ENCODE measurements at regions not wholly inside any gene's neighbourhood (a gene's known extent, or its start where the extent isn't known, plus 50 kb on each side); places are given as distances from the start of the nearest gene placed in this dataset.
A peak's percentile ranks its signal among the peaks of the same experiment; 100 is the strongest.
"Not testable (repeated sequence)": the region's sequence is repeated elsewhere in the genome, so short reads cannot be mapped to it uniquely, and the experiment has no call there.

- no peak for DNase-seq
These were observed 475.4 kb downstream of the RMST start for GRCh38 chr12:97938031-97938430.

GRCh38 chr12:97939156-97939555 is 476.6 kb downstream of the RMST start:
- no peak for DNase-seq

GRCh38 chr12:97940105-97940504 is 477.5 kb downstream of the RMST start:
- no peak for DNase-seq

- no peak for DNase-seq
These were observed 478.0 kb downstream of the RMST start for GRCh38 chr12:97940629-97941028.

GRCh38 chr12:97941686-97942354 is 479.2 kb downstream of the RMST start:
- no peak for DNase-seq

- no peak for DNase-seq
These were observed 480.8 kb downstream of the RMST start for GRCh38 chr12:97943359-97943758.

- no peak for DNase-seq
These were observed 482.0 kb downstream of the RMST start for GRCh38 chr12:97944576-97944975.

GRCh38 chr12:97946701-97947100 is 484.1 kb downstream of the RMST start:
- DNase-seq = no peak

- no peak for DNase-seq
These were observed 486.0 kb downstream of the RMST start for GRCh38 chr12:97948591-97948990.

- DNase-seq = no peak
These were observed 488.6 kb downstream of the RMST start for GRCh38 chr12:97951239-97951638.

- no peak for DNase-seq
These were observed 489.1 kb downstream of the RMST start for GRCh38 chr12:97951717-97952116.

GRCh38 chr12:97957109-97957508 is 494.5 kb downstream of the RMST start:
- no peak for DNase-seq

- DNase-seq = no peak
These were observed 497.6 kb downstream of the RMST start for GRCh38 chr12:97960225-97960624.

GRCh38 chr12:97960741-97961608 is 498.4 kb downstream of the RMST start:
- peak; percentile 0 for DNase-seq

GRCh38 chr12:97967831-97968230 is 505.2 kb downstream of the RMST start:
- no peak for DNase-seq

- no peak for DNase-seq
These were observed 506.1 kb downstream of the RMST start for GRCh38 chr12:97968641-97969197.

- DNase-seq = no peak
These were observed 515.3 kb downstream of the RMST start for GRCh38 chr12:97977870-97978405.

- no peak for DNase-seq
These were observed 520.1 kb downstream of the RMST start for GRCh38 chr12:97982684-97983083.

GRCh38 chr12:97983796-97984195 is 521.2 kb downstream of the RMST start:
- no peak for DNase-seq

GRCh38 chr12:97984436-97984835 is 521.8 kb downstream of the RMST start:
- no peak for DNase-seq

- no peak for DNase-seq
These were observed 522.5 kb downstream of the RMST start for GRCh38 chr12:97984974-97985580.

GRCh38 chr12:97985834-97986233 is 523.2 kb downstream of the RMST start:
- no peak for DNase-seq

GRCh38 chr12:97988588-97988987 is 526.0 kb downstream of the RMST start:
- DNase-seq = not testable (repeated sequence)

All from GDM1 (cell line).